Heart right ventricle (tissue), 16 donors: ENCODE measurements at regions not wholly inside any gene's neighbourhood (a gene's known extent, or its start where the extent isn't known, plus 50 kb on each side); places are given as distances from the start of the nearest gene placed in this dataset.

Experiments used
- ATAC-seq, 8 donors: fragments of 200-7000 bp; cut with Tn5 transposase; one replicate each; pipeline ENCODE4 v1.9.1; 2020; ENCODE audit warnings: mild to moderate bottlenecking in 8 of 8, moderate library complexity in 8 of 8, moderate number of reproducible peaks in 1 of 8
- DNase-seq, 2 donors: peaks; one replicate each; pipeline ENCODE4 v3.0.0-alpha.2; 2020
- H3K27ac ChIP-seq, 10 donors: fragments of 200-600 bp; sonication (generic) in 2 of 10; one replicate each; pipeline versions ENCODE4 v1.5.0 to v1.8.0; 2020 to 2022; ENCODE audit warnings: mild to moderate bottlenecking in 3 of 10
- H3K27me3 ChIP-seq, 7 donors: fragments of 200-600 bp; one replicate each; pipeline ENCODE4 v1.8.0; 2021 to 2022; ENCODE audit warnings: mild to moderate bottlenecking in 2 of 7
- H3K36me3 ChIP-seq, 9 donors: fragments of 200-600 bp; sonication (generic) in 1 of 9; one replicate each; pipeline versions ENCODE4 v1.5.0 to v1.8.0; 2020 to 2022; ENCODE audit warnings: mild to moderate bottlenecking in 2 of 9
- H3K4me1 ChIP-seq, 9 donors: fragments of 200-600 bp; sonication (generic) in 1 of 9; one replicate each; pipeline versions ENCODE4 v1.5.0 to v1.8.0; 2020 to 2022; ENCODE audit warnings: mild to moderate bottlenecking in 4 of 9
- H3K4me3 ChIP-seq, 10 donors: fragments of 200-600 bp; sonication (generic) in 2 of 10; one replicate each; pipeline versions ENCODE4 v1.5.0 to v1.8.0; 2020 to 2022; ENCODE audit warnings: mild to moderate bottlenecking in 7 of 10, moderate library complexity in 2 of 10
- H3K9me3 ChIP-seq, 11 donors: fragments of 200-600 bp in 10 of 11; sonication (generic) in 2 of 11; one replicate each; pipeline versions ENCODE4 v1.5.0 to v1.8.0; 2013 to 2022; ENCODE audit warnings: mild to moderate bottlenecking in 2 of 11, control low read depth in 1 of 11, moderate library complexity in 1 of 11
- WGBS, 2 donors: extraction: QIAGEN DNeasy Blood & Tissue Kit; methylation state at CpG; one replicate each; pipeline ENCODE4 v1.1.7; 2013; ENCODE audit warnings: inconsistent platforms in 1 of 2; 5-methylcytosine and 5-hydroxymethylcytosine counted together
- intact Hi-C, 10 donors: fragments of 100-400 bp; cut with DNase I; formaldehyde crosslinking; loops; one replicate each; pipeline versions ENCODE4 v1.11.1 to v1.14.2; 2022
- TF ChIP-seq, protein P1 (sequence below), 9 donors: fragments of 200-600 bp; sonication (generic) in 2 of 9; IDR thresholded peaks; one replicate each; pipeline versions ENCODE4 v1.5.0 to v1.8.0; 2021 to 2022; ENCODE audit warnings: antibody characterized with exemption in 9 of 9, mild to moderate bottlenecking in 5 of 9, moderate library complexity in 1 of 9
- donor health status: Arrhythmogenic right ventricular cardiomyopathy.
- donor health status: ischemic (EF 13 %, LVEDD 7.1; RV severe dilation, severe dysfunction).
- donor health status: healthy with polysubstance abuse.
- donor health status: DM: no; HTN: yes; CAD: no.
- donor health status: DM: no; HTN: no; CAD: no.
- donor health status: ischemic (EF 25% LVEDD 6.9; RV normal size, moderate dysfunction).
- donor health status: ischemic (EF 25% LVEDD 5.7; RV mildly dilated, moderate dysfunction).
- donor health status: healthy.
- donor health status: DM: yes; HTN: yes; CAD: no.
- donor health status: Ischemic cardiomyopathy.
- donor health status: ischemic (EF 35%, LVEDD 5.7; RV mildly dilated, moderate dysfunction).
- donor health status: nonischemic (EF 11% LVEDD 7.7; RV severe dilation, severe dysfunction).
- donor health status: DM: yes; HTN: yes; CAD: no.
- donor health status: PGD.
- donor health status: ischemic (EF 29% LVEDD 5.4; RV normal size, mild dysfunction).
- donor health status: nonischemic (EF 23%, LVEDD 6.1; RV moderate dilation, normal function).

DNA sequence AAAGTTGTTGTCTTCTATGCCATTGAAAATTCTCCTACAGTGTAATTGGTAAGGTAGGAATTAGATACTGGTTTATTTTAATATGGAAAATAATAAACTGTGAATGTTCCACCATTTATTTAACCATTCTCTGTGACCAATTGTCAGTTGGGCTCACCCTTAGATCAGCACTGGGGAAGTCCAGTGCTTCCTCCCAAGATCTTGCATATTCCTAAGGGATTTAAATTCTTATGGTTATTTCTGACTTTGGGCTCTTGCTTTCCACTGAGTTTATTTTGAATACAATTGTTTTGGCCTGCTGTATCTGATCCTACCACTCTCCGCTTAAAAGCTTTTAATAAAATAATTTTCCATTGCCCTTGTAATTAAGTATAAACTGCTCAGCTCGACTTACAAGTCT lies 137.4 kb downstream of the OR2K2 start:
- H3K27ac ChIP-seq: no peak overlapping the region
- no peaks in the 10 kb centered on the region for H3K9me3 ChIP-seq
- H3K4me3 ChIP-seq: no peak overlapping the region
- H3K27me3 ChIP-seq: peaks cover 0 to 9% (median 0%) of the 10 kb centered on the region in 7 donors
- TF ChIP-seq, protein P1, sequence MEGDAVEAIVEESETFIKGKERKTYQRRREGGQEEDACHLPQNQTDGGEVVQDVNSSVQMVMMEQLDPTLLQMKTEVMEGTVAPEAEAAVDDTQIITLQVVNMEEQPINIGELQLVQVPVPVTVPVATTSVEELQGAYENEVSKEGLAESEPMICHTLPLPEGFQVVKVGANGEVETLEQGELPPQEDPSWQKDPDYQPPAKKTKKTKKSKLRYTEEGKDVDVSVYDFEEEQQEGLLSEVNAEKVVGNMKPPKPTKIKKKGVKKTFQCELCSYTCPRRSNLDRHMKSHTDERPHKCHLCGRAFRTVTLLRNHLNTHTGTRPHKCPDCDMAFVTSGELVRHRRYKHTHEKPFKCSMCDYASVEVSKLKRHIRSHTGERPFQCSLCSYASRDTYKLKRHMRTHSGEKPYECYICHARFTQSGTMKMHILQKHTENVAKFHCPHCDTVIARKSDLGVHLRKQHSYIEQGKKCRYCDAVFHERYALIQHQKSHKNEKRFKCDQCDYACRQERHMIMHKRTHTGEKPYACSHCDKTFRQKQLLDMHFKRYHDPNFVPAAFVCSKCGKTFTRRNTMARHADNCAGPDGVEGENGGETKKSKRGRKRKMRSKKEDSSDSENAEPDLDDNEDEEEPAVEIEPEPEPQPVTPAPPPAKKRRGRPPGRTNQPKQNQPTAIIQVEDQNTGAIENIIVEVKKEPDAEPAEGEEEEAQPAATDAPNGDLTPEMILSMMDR (IDR thresholded peaks at IDR 0.05): no peak
- 30 to 50% methylated on average over 2 of the region's 2 CpGs for WGBS, 2 donors
- intact Hi-C loops: no loop called here
- H3K36me3 ChIP-seq: no peaks in the 10 kb centered on the region
- ATAC-seq (no peak), DNase-seq (no peak)
- H3K4me1 ChIP-seq: no peaks in the 10 kb centered on the region

DNA sequence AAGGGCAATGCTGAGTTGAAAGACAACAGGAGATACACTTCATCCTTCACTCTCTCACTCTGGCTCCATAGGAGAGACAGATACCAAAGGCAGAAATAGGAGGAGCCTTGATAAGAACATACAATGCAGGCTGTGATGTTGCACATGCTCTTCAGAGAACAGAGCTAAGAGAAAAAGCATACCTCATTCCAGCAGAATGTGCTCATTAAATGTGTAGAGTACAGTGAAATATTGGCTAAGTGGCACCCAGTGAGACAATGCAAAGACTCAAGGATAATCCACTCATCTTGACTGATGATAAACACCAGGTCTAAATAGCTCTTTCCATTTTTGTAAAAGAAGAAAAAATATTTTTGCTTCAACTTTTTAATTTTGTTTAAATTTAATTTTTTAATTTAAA lies 139.7 kb downstream of the OR2K2 start:
- no peak for DNase-seq
- Histone ChIP-seq H3K36me3 (no peaks in the 10 kb centered on the region), H3K27me3 (peaks cover 0 to 9% (median 0%) of the 10 kb centered on the region in 7 donors), H3K9me3 (no peaks in the 10 kb centered on the region), H3K4me3 (no peak overlapping the region), H3K27ac (no peak overlapping the region), H3K4me1 (no peaks in the 10 kb centered on the region)
- intact Hi-C loops: no loop called here
- ATAC-seq: no peak
- TF ChIP-seq, protein P1 (IDR thresholded peaks at IDR 0.05): no peak

DNA sequence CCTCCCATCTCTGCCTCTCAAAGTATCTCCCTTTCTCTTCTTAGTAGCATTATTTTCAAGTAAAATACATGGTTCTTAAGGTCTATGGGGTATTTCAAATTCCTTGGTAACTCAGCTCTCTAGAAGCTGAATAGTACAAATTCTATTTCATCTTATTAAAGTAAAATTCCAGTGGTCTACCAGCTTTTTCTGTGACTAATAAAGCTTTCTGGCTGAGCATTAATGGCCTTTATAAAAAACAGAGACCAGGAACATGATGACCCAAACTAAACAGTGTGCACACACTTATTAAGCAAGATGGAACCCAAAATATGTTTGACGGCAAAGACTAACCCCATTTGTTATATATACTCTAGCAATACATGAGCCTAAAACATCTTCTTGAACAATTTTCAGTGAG lies 142.6 kb downstream of the OR2K2 start:
- peaks cover 0 to 7% (median 0%) of the 10 kb centered on the region in 11 donors for H3K9me3 ChIP-seq
- TF ChIP-seq, protein P1 (IDR thresholded peaks at IDR 0.05): no peak
- peaks cover 0 to 9% (median 0%) of the 10 kb centered on the region in 7 donors for H3K27me3 ChIP-seq
- ATAC-seq (no peak), DNase-seq (no peak)
- H3K36me3 ChIP-seq: no peaks in the 10 kb centered on the region
- H3K27ac ChIP-seq: no peak overlapping the region
- H3K4me1 ChIP-seq: no peaks in the 10 kb centered on the region
- H3K4me3 ChIP-seq: no peak overlapping the region
- intact Hi-C loops: loop anchor here in 1 of 10 donors (10.0 kb wide), 1 partner anchor 57 kb away; no protein-coding TSS in a partner anchor
- WGBS, 2 donors: 97 to 100% methylated on average over 1 of the region's 1 CpG

DNA sequence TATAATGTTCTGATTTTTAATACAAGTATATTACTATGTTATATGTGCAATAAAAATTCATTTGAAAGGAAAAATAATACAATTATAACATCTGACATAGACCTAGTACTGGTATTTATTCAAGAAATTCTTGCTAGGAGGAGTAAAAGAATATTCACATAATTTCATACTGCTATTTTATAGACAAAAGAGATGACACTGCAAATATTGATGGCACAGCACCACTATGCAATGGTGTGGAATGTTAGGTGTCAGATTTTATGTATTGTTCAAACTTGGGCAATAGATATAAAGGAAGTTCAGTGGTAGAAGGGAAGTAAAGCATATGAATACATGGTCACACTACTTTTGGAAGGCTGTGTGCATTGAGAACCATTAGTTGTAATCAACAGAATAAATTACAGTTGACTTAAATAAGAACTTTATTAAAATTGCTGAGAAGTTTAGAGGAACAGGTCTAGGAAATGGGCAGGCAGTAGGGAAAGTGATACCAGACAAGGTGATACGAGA lies 143.9 kb downstream of the OR2K2 start:
- Histone ChIP-seq H3K4me3 (no peak overlapping the region), H3K4me1 (no peaks in the 10 kb centered on the region), H3K36me3 (no peaks in the 10 kb centered on the region), H3K27me3 (peaks cover 0 to 9% (median 0%) of the 10 kb centered on the region in 7 donors), H3K27ac (no peak overlapping the region), H3K9me3 (peaks cover 0 to 8% (median 0%) of the 10 kb centered on the region in 11 donors)
- no peak for DNase-seq
- intact Hi-C loops: loop anchor here in 1 of 10 donors (10.0 kb wide), 1 partner anchor 59 kb away; no protein-coding TSS in a partner anchor
- TF ChIP-seq, protein P1 (IDR thresholded peaks at IDR 0.05): no peak
- ATAC-seq: no peak
- 82 to 94% methylated on average over 1 of the region's 1 CpG for WGBS, 2 donors
